Bronchial epithelial cell (primary cell): ENCODE measurements at regions not wholly inside any gene's neighbourhood (a gene's known extent, or its start where the extent isn't known, plus 50 kb on each side); places are given as distances from the start of the nearest gene placed in this dataset.

ENCODE experiments used
- DNase-seq: peaks from one replicate; pipeline ENCODE4 v3.0.0-alpha.2; 2010; ENCODE audit warnings: low read depth
- FAIRE-seq: peaks from 2 replicates; lab custom pipeline; 2011; peaks lifted over from hg19 to GRCh38; lab: Jason Lieb, UNC
- H3K27me3 ChIP-seq: 2 replicates; pipeline ENCODE4 v1.5.1; 2011; ENCODE audit warnings: low read length; ENCODE audit not compliant: control insufficient read depth, insufficient read depth
- H3K36me3 ChIP-seq: 2 replicates; pipeline ENCODE4 v1.5.1; 2011; ENCODE audit warnings: low read length; ENCODE audit not compliant: control insufficient read depth, insufficient read depth
- H3K4me3 ChIP-seq: 2 replicates; pipeline ENCODE4 v1.5.1; 2011; ENCODE audit warnings: mild to moderate bottlenecking, low read depth, low read length, control low read depth
- TF ChIP-seq, protein P1 (sequence below): IDR thresholded peaks from 2 replicates; pipeline ENCODE4 v1.5.1; 2011; ENCODE audit warnings: mild to moderate bottlenecking, moderate library complexity, low read length, control low read depth, inconsistent platforms; ENCODE audit not compliant: insufficient read depth, severe bottlenecking

DNA sequence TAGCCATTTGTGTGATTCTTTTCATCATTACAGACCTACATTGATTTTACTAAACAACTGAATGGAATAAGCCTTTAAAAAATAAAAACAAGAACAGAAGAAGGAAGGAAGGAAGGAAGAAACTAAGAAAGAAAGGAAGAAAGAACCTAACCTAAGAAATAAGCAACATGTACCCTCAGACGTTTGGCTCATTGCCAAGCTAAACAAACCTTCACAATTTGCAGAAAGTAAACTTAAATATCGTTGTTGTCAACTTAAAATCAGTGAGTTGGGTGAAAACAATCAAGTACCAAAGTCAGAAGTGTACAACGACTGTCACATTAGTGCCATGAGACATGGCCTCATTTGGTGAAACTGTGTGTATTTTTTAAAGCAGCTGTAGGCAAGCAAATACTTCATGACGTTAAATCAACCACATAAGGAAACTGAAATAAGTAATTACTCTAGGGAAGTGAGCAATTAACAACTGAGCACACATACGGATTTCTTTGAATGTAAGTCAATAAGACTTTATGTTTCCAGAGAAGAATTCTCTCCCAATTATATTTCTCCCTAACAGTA, 313.1 kb upstream of the TMPRSS15 start:
- FAIRE-seq (no peak), DNase-seq (no peak)
- Histone ChIP-seq H3K27me3 (no peaks in the 10 kb centered on the region), H3K4me3 (no peak overlapping the region), H3K36me3 (no peaks in the 10 kb centered on the region)
- TF ChIP-seq, protein P1, sequence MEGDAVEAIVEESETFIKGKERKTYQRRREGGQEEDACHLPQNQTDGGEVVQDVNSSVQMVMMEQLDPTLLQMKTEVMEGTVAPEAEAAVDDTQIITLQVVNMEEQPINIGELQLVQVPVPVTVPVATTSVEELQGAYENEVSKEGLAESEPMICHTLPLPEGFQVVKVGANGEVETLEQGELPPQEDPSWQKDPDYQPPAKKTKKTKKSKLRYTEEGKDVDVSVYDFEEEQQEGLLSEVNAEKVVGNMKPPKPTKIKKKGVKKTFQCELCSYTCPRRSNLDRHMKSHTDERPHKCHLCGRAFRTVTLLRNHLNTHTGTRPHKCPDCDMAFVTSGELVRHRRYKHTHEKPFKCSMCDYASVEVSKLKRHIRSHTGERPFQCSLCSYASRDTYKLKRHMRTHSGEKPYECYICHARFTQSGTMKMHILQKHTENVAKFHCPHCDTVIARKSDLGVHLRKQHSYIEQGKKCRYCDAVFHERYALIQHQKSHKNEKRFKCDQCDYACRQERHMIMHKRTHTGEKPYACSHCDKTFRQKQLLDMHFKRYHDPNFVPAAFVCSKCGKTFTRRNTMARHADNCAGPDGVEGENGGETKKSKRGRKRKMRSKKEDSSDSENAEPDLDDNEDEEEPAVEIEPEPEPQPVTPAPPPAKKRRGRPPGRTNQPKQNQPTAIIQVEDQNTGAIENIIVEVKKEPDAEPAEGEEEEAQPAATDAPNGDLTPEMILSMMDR = no peak

- Histone ChIP-seq H3K36me3 (no peaks in the 10 kb centered on the region), H3K27me3 (no peaks in the 10 kb centered on the region), H3K4me3 (no peak overlapping the region)
- DNase-seq (no peak), FAIRE-seq (no peak)
- TF ChIP-seq, protein P1 = no peak
Observed at GRCh38 chr21:18722193-18722592, 318.6 kb upstream of the TMPRSS15 start.

GRCh38 chr21:18723171-18723570, 319.6 kb upstream of the TMPRSS15 start:
- no peaks in the 10 kb centered on the region for H3K36me3 ChIP-seq
- H3K4me3 ChIP-seq = no peak overlapping the region
- TF ChIP-seq, protein P1 = no peak
- FAIRE-seq (no peak), DNase-seq (no peak)
- no peaks in the 10 kb centered on the region for H3K27me3 ChIP-seq

DNA sequence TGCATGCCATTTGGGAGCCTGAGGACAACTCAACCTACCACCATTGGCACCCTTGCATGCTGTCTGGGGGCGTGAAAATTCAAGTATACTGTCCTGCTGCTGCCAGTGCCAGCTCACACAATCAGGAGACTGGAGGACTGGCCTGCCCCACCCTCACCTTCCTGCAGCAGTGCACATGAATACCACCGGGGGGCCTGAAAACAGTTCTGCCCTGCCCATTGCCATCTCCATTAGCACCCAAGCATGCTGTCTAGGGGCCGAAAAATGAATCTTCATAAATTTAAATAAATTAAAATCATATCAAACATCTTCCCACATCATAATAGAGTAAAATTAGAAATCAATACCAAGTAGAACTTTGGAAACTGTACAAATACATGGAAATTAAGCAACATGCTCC, 322.1 kb upstream of the TMPRSS15 start:
- FAIRE-seq = no peak

DNA sequence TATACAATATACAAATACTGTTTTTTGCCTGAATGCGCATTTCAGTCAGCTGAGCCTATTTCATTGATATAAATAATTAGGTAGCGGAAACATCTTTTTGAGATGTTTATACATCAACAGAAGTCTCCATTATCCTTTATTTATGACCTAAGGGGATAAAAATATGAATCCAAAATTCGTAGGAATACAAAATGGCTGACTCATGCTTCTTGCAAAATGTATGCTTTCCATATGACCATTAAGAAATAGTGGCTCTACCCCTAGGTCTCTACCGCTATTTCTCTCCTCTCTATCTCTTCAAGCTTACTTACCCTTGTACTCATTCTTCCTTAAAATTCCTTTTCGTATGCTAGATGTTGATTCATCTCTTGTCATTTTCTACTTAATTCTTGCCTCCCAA, 338.4 kb upstream of the TMPRSS15 start:
- DNase-seq (no peak), FAIRE-seq (no peak)
- TF ChIP-seq, protein P1 = no peak
- no peaks in the 10 kb centered on the region for H3K36me3 ChIP-seq
- no peak overlapping the region for H3K4me3 ChIP-seq
- no peaks in the 10 kb centered on the region for H3K27me3 ChIP-seq

More for the DNA sequence above, 322.1 kb upstream of the TMPRSS15 start:
- Histone ChIP-seq H3K36me3 (no peaks in the 10 kb centered on the region), H3K4me3 (no peak overlapping the region), H3K27me3 (no peaks in the 10 kb centered on the region)
- TF ChIP-seq, protein P1 = no peak
- DNase-seq = no peak

DNA sequence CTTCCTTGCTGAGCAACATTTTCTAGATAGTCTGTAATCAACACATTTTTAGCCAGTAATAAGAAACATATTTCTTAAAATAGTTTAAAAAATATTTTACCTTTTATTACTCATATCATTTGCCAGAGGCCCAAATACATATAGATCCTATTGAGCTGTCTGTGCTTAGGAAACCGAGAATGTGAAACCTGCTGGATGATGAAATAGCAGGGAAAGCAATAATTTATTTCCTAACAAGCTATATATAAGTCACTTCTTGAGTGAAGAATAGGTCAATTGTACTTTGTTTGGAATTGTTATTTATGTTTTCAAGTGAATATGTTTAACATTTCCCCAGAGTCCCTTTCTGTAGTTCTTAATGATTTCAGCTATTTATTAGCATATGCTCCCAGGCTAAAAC, 339.9 kb upstream of the TMPRSS15 start:
- Histone ChIP-seq H3K4me3 (no peak overlapping the region), H3K27me3 (no peaks in the 10 kb centered on the region), H3K36me3 (no peaks in the 10 kb centered on the region)
- FAIRE-seq (no peak), DNase-seq (no peak)
- TF ChIP-seq, protein P1 = no peak
